IMR-90 (cell line): ENCODE measurements at regions not wholly inside any gene's neighbourhood (a gene's known extent, or its start where the extent isn't known, plus 50 kb on each side); places are given as distances from the start of the nearest gene placed in this dataset.

Experiments
- ATAC-seq: fragments of 200-7000 bp; cut with Tn5 transposase; 2 replicates; pipeline ENCODE4 v1.9.1; 2020; ENCODE audit warnings: low read depth, mild to moderate bottlenecking, moderate library complexity
- BruUV-seq: library from RNA; stranded (reverse); fragments of 400-500 nt; replicated peaks from 2 replicates; lab custom pipeline; 2021; lab: Mats Ljungman, UMichigan
- CTCF ChIA-PET: fragments of 300-600 bp; formaldehyde crosslinking; extraction: SDS; loops from one replicate; lab custom pipeline; 2021; ENCODE audit warnings: antibody characterized with exemption; lab: Yijun Ruan, JAX
- POLR2A ChIA-PET: fragments of 300-600 bp; sonication (Branson Sonifier 250); formaldehyde crosslinking; loops from one replicate; lab custom pipeline; 2022; ENCODE audit warnings: antibody characterized with exemption; ENCODE audit not compliant: unreplicated experiment; lab: Charles Lee
- DNase-seq: peaks from one replicate; pipeline ENCODE4 v3.0.0; 2013
- H2AFZ ChIP-seq: replicated peaks from 2 replicates; pipeline ENCODE3; 2013; ENCODE audit warnings: low read length, mild to moderate bottlenecking; ENCODE audit not compliant: poor library complexity
- H2AK5ac ChIP-seq: 2 replicates; pipeline ENCODE4 v1.6.1; 2013; ENCODE audit warnings: low read depth, low read length, inconsistent platforms
- H2AK9ac ChIP-seq: replicated peaks from 2 replicates; pipeline ENCODE3; 2013; ENCODE audit warnings: mild to moderate bottlenecking, low read depth, low read length, moderate library complexity; ENCODE audit not compliant: poor library complexity
- H2BK120ac ChIP-seq: 2 replicates; pipeline ENCODE4 v1.6.1; 2013; ENCODE audit warnings: low read depth, low read length, inconsistent platforms
- H2BK15ac ChIP-seq: 3 replicates; pipeline ENCODE4 v1.6.1; 2013; ENCODE audit warnings: low read depth, low read length, inconsistent platforms
- H2BK20ac ChIP-seq: 2 replicates; pipeline ENCODE4 v1.6.1; 2013; ENCODE audit warnings: low read depth, mild to moderate bottlenecking, inconsistent platforms, low read length, moderate library complexity
- H2BK5ac ChIP-seq: 2 replicates; pipeline ENCODE4 v1.6.1; 2013; ENCODE audit warnings: mild to moderate bottlenecking, low read depth, low read length, inconsistent platforms; ENCODE audit not compliant: poor library complexity, severe bottlenecking
- H3K14ac ChIP-seq: replicated peaks from 2 replicates; pipeline ENCODE4 v1.6.1; 2013; ENCODE audit warnings: low read depth, low read length, inconsistent platforms
- H3K18ac ChIP-seq: 2 replicates; pipeline ENCODE4 v1.6.1; 2013; ENCODE audit warnings: low read depth, low read length, control low read depth
- H3K23ac ChIP-seq: 2 replicates; pipeline ENCODE4 v1.6.1; 2013; ENCODE audit warnings: low read depth, low read length, inconsistent platforms
- H3K27ac ChIP-seq: 2 replicates; pipeline ENCODE4 v1.5.1; 2013; ENCODE audit warnings: mild to moderate bottlenecking, control low read depth, low read length; ENCODE audit not compliant: insufficient read depth
- H3K27me3 ChIP-seq: 2 replicates; pipeline ENCODE4 v1.6.1; 2013; ENCODE audit warnings: low read length; ENCODE audit not compliant: control insufficient read depth, insufficient read depth
- H3K36me3 ChIP-seq: 2 replicates; pipeline ENCODE4 v1.6.1; 2013; ENCODE audit warnings: low read length, mixed read lengths; ENCODE audit not compliant: control insufficient read depth, insufficient read depth
- H3K4ac ChIP-seq: 2 replicates; pipeline ENCODE4 v1.6.1; 2013; ENCODE audit warnings: low read depth, low read length, inconsistent platforms
- H3K4me1 ChIP-seq: 2 replicates; pipeline ENCODE4 v1.6.1; 2013; ENCODE audit warnings: low read length, mixed read lengths; ENCODE audit not compliant: control insufficient read depth, insufficient read depth
- H3K4me2 ChIP-seq: 2 replicates; pipeline ENCODE4 v1.6.1; 2013; ENCODE audit warnings: low read depth, mild to moderate bottlenecking, control low read depth, low read length, moderate library complexity
- H3K4me3 ChIP-seq: 2 replicates; pipeline ENCODE4 v1.5.1; 2013; ENCODE audit warnings: low read depth, mild to moderate bottlenecking, control low read depth, low read length, moderate library complexity; ENCODE audit not compliant: insufficient read depth
- H3K56ac ChIP-seq: 2 replicates; pipeline ENCODE4 v1.6.1; 2013; ENCODE audit warnings: low read length, inconsistent platforms; ENCODE audit not compliant: insufficient read depth; ENCODE audit errors: extremely low read depth
- H3K79me1 ChIP-seq, 2 experiments: 2 replicates each; pipeline ENCODE4 v1.6.1; 2013; ENCODE audit warnings: low read length in 2 of 2, inconsistent platforms in 1 of 2, low read depth in 1 of 2
- H3K9ac ChIP-seq: 2 replicates; pipeline ENCODE4 v1.6.1; 2013; ENCODE audit warnings: low read depth, low read length, control low read depth
- H3K9me1 ChIP-seq: 2 replicates; pipeline ENCODE4 v1.6.1; 2013; ENCODE audit warnings: low read length, inconsistent platforms; ENCODE audit not compliant: insufficient read depth
- H3K9me3 ChIP-seq: 2 replicates; pipeline ENCODE4 v1.6.1; 2013; ENCODE audit warnings: low read length; ENCODE audit not compliant: control insufficient read depth, insufficient read depth
- H4K20me1 ChIP-seq: 2 replicates; pipeline ENCODE4 v1.6.1; 2013; ENCODE audit warnings: low read length, inconsistent platforms; ENCODE audit not compliant: insufficient read depth
- H4K5ac ChIP-seq: 2 replicates; pipeline ENCODE4 v1.6.1; 2013; ENCODE audit warnings: mild to moderate bottlenecking, low read depth, low read length, control low read depth
- H4K8ac ChIP-seq, 2 experiments: 2 replicates each; pipeline ENCODE4 v1.6.1; 2013; ENCODE audit warnings: low read depth in 2 of 2, low read length in 2 of 2, control low read depth in 1 of 2, inconsistent platforms in 1 of 2
- H4K91ac ChIP-seq: 2 replicates; pipeline ENCODE4 v1.6.1; 2013; ENCODE audit warnings: low read depth, low read length, inconsistent platforms; ENCODE audit not compliant: insufficient read depth
- CTCF ChIP-seq: conservative IDR thresholded peaks from 2 replicates; pipeline ENCODE4 v1.5.1; 2012; ENCODE audit warnings: mild to moderate bottlenecking, low read depth, low read length, improper control_type of control experiment
- FOS ChIP-seq: fragments of 150-350 bp; IDR thresholded peaks from 2 replicates; pipeline ENCODE4 v1.6.1; 2016; ENCODE audit warnings: low read depth, low read length
- WGBS, 2 experiments: methylation state at CpG; one replicate each; pipeline versions ENCODE4 v1.1.5 to v1.1.7; 2013; ENCODE audit warnings: missing lambda C conversion rate in 2 of 2; ENCODE audit not compliant: insufficient read length in 1 of 2; ENCODE audit errors: extremely low coverage in 2 of 2; 5-methylcytosine and 5-hydroxymethylcytosine counted together
- dilution Hi-C: fragments of 300-500 bp; cut with HindIII; formaldehyde crosslinking; loops from one replicate; pipeline ENCODE4 v1.14.3; 2018; ENCODE audit warnings: low sequenced_read_pairs; ENCODE audit not compliant: unreplicated experiment
- in situ Hi-C: fragments of 300-500 bp; cut with MboI; formaldehyde crosslinking; loops from 3 replicates; pipeline ENCODE4 v1.14.3; 2019; ENCODE audit warnings: low sequenced_read_pairs, inconsistent platforms, mixed read lengths
- intact Hi-C: fragments of 100-400 bp; cut with micrococcal nuclease; formaldehyde crosslinking; loops from 2 replicates; pipeline ENCODE4 v1.10.0; 2022

GRCh38 chr12:98085046-98085755 is 430.2 kb upstream of the TMPO start:
- H2BK120ac ChIP-seq = no peak overlapping the region
- H3K56ac ChIP-seq = no peak overlapping the region
- TF ChIP-seq CTCF (no peak), FOS (no peak)
- H3K27ac ChIP-seq = no peak overlapping the region
- H2AK9ac ChIP-seq = no peak overlapping the region
- intact Hi-C loops (no loop called here), in situ Hi-C loops (no loop called here), dilution Hi-C loops (no loop called here)
- no peak overlapping the region for H3K4me2 ChIP-seq
- H2BK20ac ChIP-seq = no peak overlapping the region
- H2BK5ac ChIP-seq = no peak overlapping the region
- no peaks in the 10 kb centered on the region for H3K79me1 ChIP-seq
- H3K9ac ChIP-seq = no peak overlapping the region
- BruUV-seq = no TSS peak
- no peak overlapping the region for H2AFZ ChIP-seq
- H2BK15ac ChIP-seq = no peak overlapping the region
- H4K91ac ChIP-seq = no peak overlapping the region
- H3K4me1 ChIP-seq = no peaks in the 10 kb centered on the region
- H4K8ac ChIP-seq = no peak overlapping the region
- no CpG with 5 or more reads among the region's 3 CpGs for whole genome bisulfite sequencing, 2 experiments
- ATAC-seq (no peak), DNase-seq (no peak)
- no peak overlapping the region for H2AK5ac ChIP-seq
- H3K36me3 ChIP-seq = no peaks in the 10 kb centered on the region
- no peak overlapping the region for H3K4me3 ChIP-seq
- H3K27me3 ChIP-seq = no peaks in the 10 kb centered on the region
- no peak overlapping the region for H3K4ac ChIP-seq
- CTCF ChIA-PET = no interaction called here
- no peaks in the 10 kb centered on the region for H4K20me1 ChIP-seq
- no peak overlapping the region for H3K23ac ChIP-seq
- H3K9me1 ChIP-seq = no peaks in the 10 kb centered on the region
- peaks cover 5% of the 10 kb centered on the region; the same call in 1 of the 2 replicates for H3K9me3 ChIP-seq
- H4K5ac ChIP-seq = no peak overlapping the region
- H3K18ac ChIP-seq = no peak overlapping the region
- POLR2A ChIA-PET = no interaction called here
- H3K14ac ChIP-seq = no peak overlapping the region
